Right atrium auricular region (tissue), 2 donors: ENCODE measurements at regions not wholly inside any gene's neighbourhood (a gene's known extent, or its start where the extent isn't known, plus 50 kb on each side); places are given as distances from the start of the nearest gene placed in this dataset.
"Not testable (repeated sequence)": the region's sequence is repeated elsewhere in the genome, so short reads cannot be mapped to it uniquely, and the experiment has no call there.

Source experiments
- DNase-seq: peaks from one replicate; pipeline ENCODE4 v3.0.0-alpha.2; 2019; ENCODE audit warnings: low spot score
- H3K27ac ChIP-seq, 2 donors: fragments of 200-600 bp; sonication (generic); 1 replicate in 1 of 2; 2 replicates in 1 of 2; pipeline ENCODE4 v1.5.1; 2016 to 2019
- H3K27me3 ChIP-seq, 2 donors: fragments of 200-600 bp; sonication (generic); one replicate each; pipeline versions ENCODE4 v1.5.1 to v1.6.0; 2017 to 2019
- H3K36me3 ChIP-seq: fragments of 200-600 bp; sonication (generic); one replicate; pipeline ENCODE4 v1.5.1; 2016
- H3K4me1 ChIP-seq, 2 donors: fragments of 200-600 bp; sonication (generic); one replicate each; pipeline versions ENCODE4 v1.5.1 to v1.6.0; 2017 to 2019
- H3K4me3 ChIP-seq, 2 donors: fragments of 200-600 bp; sonication (generic); 1 replicate in 1 of 2; 2 replicates in 1 of 2; pipeline ENCODE4 v1.5.1; 2017 to 2019; ENCODE audit warnings: mild to moderate bottlenecking in 1 of 2, moderate library complexity in 1 of 2
- H3K9me3 ChIP-seq, 2 donors: fragments of 200-600 bp; sonication (generic); one replicate each; pipeline ENCODE4 v1.5.1; 2019
- TF ChIP-seq, protein P1 (sequence below), 2 donors: fragments of 200-600 bp; sonication (generic); IDR thresholded peaks; one replicate each; pipeline ENCODE4 v1.5.1; 2019; ENCODE audit warnings: antibody characterized with exemption in 2 of 2

DNA sequence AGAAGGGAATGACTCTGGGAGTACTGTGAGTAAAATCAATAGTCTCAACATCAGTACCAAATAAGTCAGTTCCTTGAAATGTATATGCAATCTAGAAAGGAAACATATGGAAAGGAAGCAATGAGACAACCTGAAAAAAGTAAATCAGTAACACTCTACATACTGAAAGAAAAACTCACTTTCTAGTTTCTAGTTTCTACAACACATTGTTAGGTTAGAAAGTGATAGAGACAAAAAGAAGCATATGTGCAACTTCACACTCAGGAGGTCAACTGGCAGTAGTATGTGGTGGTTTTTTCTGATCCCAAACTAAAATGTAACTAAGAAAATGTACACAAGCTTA lies 156.5 kb upstream of the SOX6 start:
- DNase-seq = no peak
- H3K27ac ChIP-seq = no peak overlapping the region
- no peaks in the 10 kb centered on the region for H3K9me3 ChIP-seq
- no peaks in the 10 kb centered on the region for H3K27me3 ChIP-seq
- no peaks in the 10 kb centered on the region for H3K36me3 ChIP-seq
- H3K4me1 ChIP-seq = peaks cover 0 to 4% of the 10 kb centered on the region in 2 donors
- no peak overlapping the region for H3K4me3 ChIP-seq
- TF ChIP-seq, protein P1, sequence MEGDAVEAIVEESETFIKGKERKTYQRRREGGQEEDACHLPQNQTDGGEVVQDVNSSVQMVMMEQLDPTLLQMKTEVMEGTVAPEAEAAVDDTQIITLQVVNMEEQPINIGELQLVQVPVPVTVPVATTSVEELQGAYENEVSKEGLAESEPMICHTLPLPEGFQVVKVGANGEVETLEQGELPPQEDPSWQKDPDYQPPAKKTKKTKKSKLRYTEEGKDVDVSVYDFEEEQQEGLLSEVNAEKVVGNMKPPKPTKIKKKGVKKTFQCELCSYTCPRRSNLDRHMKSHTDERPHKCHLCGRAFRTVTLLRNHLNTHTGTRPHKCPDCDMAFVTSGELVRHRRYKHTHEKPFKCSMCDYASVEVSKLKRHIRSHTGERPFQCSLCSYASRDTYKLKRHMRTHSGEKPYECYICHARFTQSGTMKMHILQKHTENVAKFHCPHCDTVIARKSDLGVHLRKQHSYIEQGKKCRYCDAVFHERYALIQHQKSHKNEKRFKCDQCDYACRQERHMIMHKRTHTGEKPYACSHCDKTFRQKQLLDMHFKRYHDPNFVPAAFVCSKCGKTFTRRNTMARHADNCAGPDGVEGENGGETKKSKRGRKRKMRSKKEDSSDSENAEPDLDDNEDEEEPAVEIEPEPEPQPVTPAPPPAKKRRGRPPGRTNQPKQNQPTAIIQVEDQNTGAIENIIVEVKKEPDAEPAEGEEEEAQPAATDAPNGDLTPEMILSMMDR (IDR thresholded peaks at IDR 0.05) = no peak

DNA sequence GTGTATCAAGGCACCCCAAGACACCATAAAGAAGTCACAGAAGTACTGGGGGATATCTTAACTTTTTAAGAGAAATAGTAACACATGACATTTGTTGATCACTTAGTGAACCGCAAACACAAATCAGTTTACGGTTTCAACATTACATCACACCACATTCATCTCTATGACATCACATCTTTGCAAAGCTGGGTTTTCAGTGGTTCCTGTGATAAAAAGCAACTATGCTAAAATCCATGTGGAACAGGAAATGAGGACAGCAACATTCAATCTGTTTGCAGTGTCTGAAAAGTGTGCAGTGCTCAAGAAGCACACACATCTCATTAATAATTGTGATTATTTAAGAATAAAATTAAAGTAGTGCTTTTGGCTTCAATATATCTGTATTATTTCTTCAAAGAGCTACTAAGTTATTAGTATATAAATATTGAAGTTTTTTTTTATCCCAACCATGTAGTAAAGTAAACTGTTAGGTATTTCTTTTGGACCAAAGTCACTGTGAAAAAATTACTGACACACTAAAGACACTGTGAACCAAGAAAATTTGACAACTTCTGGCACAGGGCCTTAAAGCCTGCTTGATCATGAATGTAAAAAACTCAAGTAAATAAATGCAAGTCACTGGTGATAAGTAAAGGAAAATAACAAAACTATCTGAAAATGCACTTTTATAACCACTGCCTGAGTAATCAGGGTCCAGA lies 156.0 kb upstream of the SOX6 start:
- Histone ChIP-seq H3K36me3 (no peaks in the 10 kb centered on the region), H3K27me3 (no peaks in the 10 kb centered on the region), H3K9me3 (no peaks in the 10 kb centered on the region), H3K27ac (peak overlapping the region in 1 of 2 donors; percentile 2), H3K4me3 (no peak overlapping the region), H3K4me1 (peaks cover 0 to 4% of the 10 kb centered on the region in 2 donors)
- no peak for DNase-seq
- TF ChIP-seq, protein P1 (IDR thresholded peaks at IDR 0.05) = no peak

DNA sequence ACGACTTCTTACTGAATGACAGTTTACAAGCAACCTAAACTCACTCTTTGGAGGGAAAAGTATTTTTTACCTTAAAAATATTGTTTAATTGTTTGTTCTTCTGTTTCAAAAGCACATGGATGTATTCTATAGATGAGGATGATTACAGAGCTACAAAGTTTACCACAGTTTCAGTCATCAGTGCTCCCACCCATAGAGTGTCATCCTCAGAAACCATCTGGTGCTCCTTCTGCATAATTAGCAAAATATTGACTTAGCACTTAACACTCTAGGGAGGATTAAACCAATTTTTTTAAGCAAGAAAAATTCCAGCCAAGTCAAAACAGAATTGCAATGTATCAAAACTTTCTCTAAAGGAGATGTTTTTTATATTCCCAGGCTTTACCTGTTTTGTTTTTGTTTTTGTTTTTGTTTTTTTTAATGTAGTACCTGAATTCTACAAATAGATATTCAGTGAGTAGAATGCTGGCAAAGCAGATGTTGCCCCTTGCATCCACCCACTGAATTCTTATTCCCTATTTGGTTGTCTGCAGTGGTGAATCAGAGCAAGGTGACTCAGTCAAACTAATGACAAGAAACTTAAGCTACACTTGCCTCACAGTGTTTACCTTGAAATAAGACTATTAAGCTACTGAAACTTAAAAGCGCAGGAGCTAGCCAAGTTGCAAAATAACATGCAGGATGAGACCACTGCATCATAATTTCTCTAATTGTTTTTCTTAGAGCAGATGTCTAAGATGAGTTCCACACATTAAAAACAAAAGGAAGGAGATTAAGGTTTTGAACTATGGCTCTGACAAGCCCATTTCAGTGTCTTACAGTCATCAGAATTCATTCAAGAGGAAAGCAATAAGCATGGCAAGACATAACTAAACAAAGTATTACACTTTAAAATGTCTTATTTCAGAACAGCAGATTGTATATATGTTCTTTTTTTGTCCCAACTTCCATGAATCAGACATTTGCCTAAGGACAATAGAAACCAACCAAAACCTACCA lies 155.1 kb upstream of the SOX6 start:
- DNase-seq = no peak
- no peaks in the 10 kb centered on the region for H3K27me3 ChIP-seq
- H3K4me1 ChIP-seq = peaks cover 0 to 4% of the 10 kb centered on the region in 2 donors
- H3K27ac ChIP-seq = peak overlapping the region in 1 of 2 donors; percentile 2
- H3K4me3 ChIP-seq = no peak overlapping the region
- no peaks in the 10 kb centered on the region for H3K36me3 ChIP-seq
- TF ChIP-seq, protein P1 (IDR thresholded peaks at IDR 0.05) = no peak
- H3K9me3 ChIP-seq = no peaks in the 10 kb centered on the region

DNA sequence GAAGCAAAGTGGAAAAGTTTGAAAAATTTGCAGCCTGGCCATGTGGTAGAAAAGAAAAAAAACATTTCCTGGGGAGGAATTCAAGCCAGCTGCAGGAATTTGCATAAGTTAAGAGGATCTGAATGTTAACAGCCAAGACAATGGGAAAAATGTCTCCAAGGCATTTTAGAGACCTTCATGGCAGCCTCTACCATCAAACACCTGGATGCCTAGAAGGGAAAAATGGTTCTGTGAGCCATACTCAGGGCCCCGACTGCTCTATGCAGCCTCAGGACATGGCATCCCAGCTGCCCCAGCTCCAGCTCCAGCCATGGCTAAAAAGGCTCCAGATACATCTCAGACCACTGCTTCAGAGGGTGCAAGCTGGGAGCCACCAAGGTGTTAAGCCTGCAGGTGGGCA lies 149.1 kb upstream of the SOX6 start:
- Histone ChIP-seq H3K36me3 (no peaks in the 10 kb centered on the region), H3K9me3 (peaks cover 0 to 16% of the 10 kb centered on the region in 2 donors), H3K27me3 (no peaks in the 10 kb centered on the region), H3K4me3 (no peak overlapping the region), H3K27ac (no peak overlapping the region), H3K4me1 (no peaks in the 10 kb centered on the region)
- DNase-seq = no peak
- TF ChIP-seq, protein P1 (IDR thresholded peaks at IDR 0.05) = no peak

DNA sequence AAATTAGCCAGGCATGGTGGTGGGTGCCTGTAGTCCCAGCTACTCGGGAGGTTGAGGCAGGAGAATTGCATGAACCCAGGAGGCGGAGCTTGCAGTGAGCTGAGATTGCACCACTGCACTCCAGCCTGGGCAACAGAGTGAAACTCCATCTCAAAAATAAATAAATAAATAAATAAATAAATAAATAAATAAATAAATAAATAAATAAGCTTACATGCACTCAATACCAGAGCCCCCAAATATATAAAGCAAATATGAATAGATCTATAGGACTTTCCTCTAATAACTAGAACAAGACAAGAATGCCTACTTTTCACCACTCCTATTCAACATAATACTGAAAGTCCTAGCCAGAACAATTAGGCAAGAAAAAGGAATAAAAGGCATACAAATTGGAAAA lies 147.5 kb upstream of the SOX6 start:
- DNase-seq, H3K4me3 ChIP-seq, H3K4me1 ChIP-seq, H3K36me3 ChIP-seq, H3K27me3 ChIP-seq, H3K27ac ChIP-seq: not testable (repeated sequence)
- peaks cover 0 to 16% of the 10 kb centered on the region in 2 donors for H3K9me3 ChIP-seq
